Neural progenitor cell (in vitro differentiated cells): ENCODE measurements at regions not wholly inside any gene's neighbourhood (a gene's known extent, or its start where the extent isn't known, plus 50 kb on each side); places are given as distances from the start of the nearest gene placed in this dataset.

Source experiments
- DNase-seq: peaks from one replicate; pipeline ENCODE4 v3.0.0-alpha.2; 2016; ENCODE audit warnings: low spot score
- H2AFZ ChIP-seq: fragments of 200-600 bp; sonication (generic); replicated peaks from 2 replicates; pipeline ENCODE4 v1.6.1; 2016; ENCODE audit warnings: antibody characterized with exemption
- H3F3A ChIP-seq: fragments of 200-600 bp; sonication (generic); 2 replicates; pipeline ENCODE4 v1.6.1; 2016; ENCODE audit warnings: antibody characterized with exemption, low read depth
- H3K27ac ChIP-seq: fragments of 200-600 bp; sonication (generic); 2 replicates; pipeline ENCODE4 v1.5.1; 2016; ENCODE audit warnings: mild to moderate bottlenecking
- H3K27me3 ChIP-seq: fragments of 200-600 bp; sonication (generic); 2 replicates; pipeline ENCODE4 v1.6.1; 2016; ENCODE audit warnings: mild to moderate bottlenecking, moderate library complexity
- H3K36me3 ChIP-seq: fragments of 200-600 bp; sonication (generic); 2 replicates; pipeline ENCODE4 v1.5.1; 2016
- H3K4me1 ChIP-seq: fragments of 200-600 bp; sonication (generic); 2 replicates; pipeline ENCODE4 v1.6.1; 2016; ENCODE audit warnings: mixed run types
- H3K4me2 ChIP-seq: fragments of 200-600 bp; sonication (generic); 2 replicates; pipeline ENCODE4 v1.6.1; 2016
- H3K4me3 ChIP-seq: fragments of 200-600 bp; sonication (generic); 2 replicates; pipeline ENCODE4 v1.5.1; 2016
- H3K79me2 ChIP-seq: fragments of 200-600 bp; sonication (generic); 2 replicates; pipeline ENCODE4 v1.6.1; 2016; ENCODE audit warnings: low read depth
- H3K9ac ChIP-seq: fragments of 200-600 bp; sonication (generic); 2 replicates; pipeline ENCODE4 v1.6.1; 2016
- H3K9me3 ChIP-seq: fragments of 200-600 bp; sonication (generic); 2 replicates; pipeline ENCODE4 v1.5.1; 2016; ENCODE audit warnings: low read depth
- H4K20me1 ChIP-seq: fragments of 200-600 bp; sonication (generic); 2 replicates; pipeline ENCODE4 v1.6.1; 2016; ENCODE audit warnings: low read depth
- H3K27ac Mint-ChIP-seq: 3 replicates; pipeline ENCODE4 v1.8.0; 2021; ENCODE audit warnings: mixed read lengths
- H3K27me3 Mint-ChIP-seq: 2 replicates; pipeline ENCODE4 v1.8.0; 2022; ENCODE audit warnings: low read depth, mild to moderate bottlenecking, inconsistent platforms, moderate library complexity, mixed read lengths; ENCODE audit not compliant: insufficient read depth
- H3K36me3 Mint-ChIP-seq: 3 replicates; pipeline ENCODE4 v1.8.0; 2021; ENCODE audit warnings: mixed read lengths
- H3K4me1 Mint-ChIP-seq: 3 replicates; pipeline ENCODE4 v1.8.0; 2021; ENCODE audit warnings: mixed read lengths
- H3K4me3 Mint-ChIP-seq: 3 replicates; pipeline ENCODE4 v1.8.0; 2021; ENCODE audit warnings: mild to moderate bottlenecking, moderate library complexity, mixed read lengths
- H3K9me3 Mint-ChIP-seq: 3 replicates; pipeline ENCODE4 v1.8.0; 2020; ENCODE audit warnings: mixed read lengths
- EZH2 ChIP-seq: fragments of 200-600 bp; sonication (generic); IDR thresholded peaks from 2 replicates; pipeline ENCODE4 v1.6.1; 2017; ENCODE audit warnings: antibody characterized with exemption, mild to moderate bottlenecking, moderate library complexity
- EZH2phosphoT487 ChIP-seq: fragments of 200-600 bp; sonication (generic); IDR thresholded peaks from 2 replicates; pipeline ENCODE4 v1.6.1; 2017; ENCODE audit warnings: antibody characterized with exemption
- TF ChIP-seq, protein P1 (sequence below): fragments of 200-600 bp; sonication (generic); IDR thresholded peaks from 2 replicates; pipeline ENCODE4 v1.5.1; 2017; ENCODE audit warnings: antibody characterized with exemption, mild to moderate bottlenecking

DNA sequence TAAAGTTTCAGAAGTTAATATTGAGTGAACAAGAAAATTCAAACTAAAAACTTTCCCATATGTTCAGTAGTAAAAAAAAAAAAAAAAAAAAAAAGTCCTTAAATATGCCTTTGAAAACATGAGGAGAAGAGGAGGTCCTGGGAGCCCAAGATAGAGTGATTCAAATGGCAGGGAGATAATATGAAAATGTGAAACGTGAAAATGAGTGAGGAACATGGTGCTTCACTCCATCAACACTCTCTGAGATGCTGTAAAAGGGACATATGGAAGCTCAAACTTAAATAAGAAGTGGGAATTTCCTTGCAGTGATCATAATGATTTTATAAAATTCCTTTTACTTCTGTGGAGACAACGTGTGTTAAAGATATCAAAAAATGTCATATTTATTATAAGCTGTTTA is 423.9 kb downstream of the PABPC4L start:
- TF ChIP-seq EZH2phosphoT487 (no peak), EZH2 (no peak)
- TF ChIP-seq, protein P1, sequence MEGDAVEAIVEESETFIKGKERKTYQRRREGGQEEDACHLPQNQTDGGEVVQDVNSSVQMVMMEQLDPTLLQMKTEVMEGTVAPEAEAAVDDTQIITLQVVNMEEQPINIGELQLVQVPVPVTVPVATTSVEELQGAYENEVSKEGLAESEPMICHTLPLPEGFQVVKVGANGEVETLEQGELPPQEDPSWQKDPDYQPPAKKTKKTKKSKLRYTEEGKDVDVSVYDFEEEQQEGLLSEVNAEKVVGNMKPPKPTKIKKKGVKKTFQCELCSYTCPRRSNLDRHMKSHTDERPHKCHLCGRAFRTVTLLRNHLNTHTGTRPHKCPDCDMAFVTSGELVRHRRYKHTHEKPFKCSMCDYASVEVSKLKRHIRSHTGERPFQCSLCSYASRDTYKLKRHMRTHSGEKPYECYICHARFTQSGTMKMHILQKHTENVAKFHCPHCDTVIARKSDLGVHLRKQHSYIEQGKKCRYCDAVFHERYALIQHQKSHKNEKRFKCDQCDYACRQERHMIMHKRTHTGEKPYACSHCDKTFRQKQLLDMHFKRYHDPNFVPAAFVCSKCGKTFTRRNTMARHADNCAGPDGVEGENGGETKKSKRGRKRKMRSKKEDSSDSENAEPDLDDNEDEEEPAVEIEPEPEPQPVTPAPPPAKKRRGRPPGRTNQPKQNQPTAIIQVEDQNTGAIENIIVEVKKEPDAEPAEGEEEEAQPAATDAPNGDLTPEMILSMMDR = no peak
- H4K20me1 ChIP-seq = no peaks in the 10 kb centered on the region
- H3K27ac Mint-ChIP-seq = no peak overlapping the region

GRCh38 chr4:133776961-133777360 is 424.6 kb downstream of the PABPC4L start:
- TF ChIP-seq, protein P1 = no peak
- no peak for TF ChIP-seq EZH2
- TF ChIP-seq EZH2phosphoT487 = no peak
- Mint-ChIP-seq H3K27ac (no peak overlapping the region), H3K36me3 (peaks cover 2% of the 10 kb centered on the region), H3K27me3 (no peaks in the 10 kb centered on the region), H3K9me3 (peaks cover 10% of the 10 kb centered on the region), H3K4me3 (no peak overlapping the region), H3K4me1 (no peaks in the 10 kb centered on the region)
- H3K36me3 ChIP-seq = no peaks in the 10 kb centered on the region
- no peaks in the 10 kb centered on the region for H3K27me3 ChIP-seq
- H4K20me1 ChIP-seq = no peaks in the 10 kb centered on the region
- no peak overlapping the region for H2AFZ ChIP-seq
- DNase-seq = no peak
- no peaks in the 10 kb centered on the region for H3F3A ChIP-seq
- no peaks in the 10 kb centered on the region for H3K4me1 ChIP-seq
- H3K9ac ChIP-seq = no peak overlapping the region
- no peaks in the 10 kb centered on the region for H3K79me2 ChIP-seq
- no peak overlapping the region for H3K4me2 ChIP-seq
- H3K9me3 ChIP-seq = no peaks in the 10 kb centered on the region
- H3K27ac ChIP-seq = no peak overlapping the region
- no peak overlapping the region for H3K4me3 ChIP-seq

More for the DNA sequence above, 423.9 kb downstream of the PABPC4L start:
- H3K27ac ChIP-seq = no peak overlapping the region
- Mint-ChIP-seq H3K27me3 (no peaks in the 10 kb centered on the region), H3K36me3 (no peaks in the 10 kb centered on the region), H3K4me1 (no peaks in the 10 kb centered on the region), H3K4me3 (no peak overlapping the region), H3K9me3 (peaks cover 5% of the 10 kb centered on the region)
- no peaks in the 10 kb centered on the region for H3F3A ChIP-seq
- no peaks in the 10 kb centered on the region for H3K4me1 ChIP-seq
- no peaks in the 10 kb centered on the region for H3K36me3 ChIP-seq
- H3K4me3 ChIP-seq = no peak overlapping the region
- no peak for DNase-seq
- no peak overlapping the region for H3K4me2 ChIP-seq
- H3K9me3 ChIP-seq = no peaks in the 10 kb centered on the region
- no peak overlapping the region for H3K9ac ChIP-seq
- H3K27me3 ChIP-seq = no peaks in the 10 kb centered on the region
- H3K79me2 ChIP-seq = no peaks in the 10 kb centered on the region
- H2AFZ ChIP-seq = no peak overlapping the region

- Mint-ChIP-seq H3K27ac (no peak overlapping the region), H3K4me3 (no peak overlapping the region), H3K36me3 (peaks cover 2% of the 10 kb centered on the region), H3K9me3 (peaks cover 10% of the 10 kb centered on the region), H3K4me1 (no peaks in the 10 kb centered on the region), H3K27me3 (no peaks in the 10 kb centered on the region)
- H3K4me1 ChIP-seq = no peaks in the 10 kb centered on the region
- no peaks in the 10 kb centered on the region for H3K9me3 ChIP-seq
- TF ChIP-seq, protein P1 = no peak
- no peak for TF ChIP-seq EZH2
- TF ChIP-seq EZH2phosphoT487 = no peak
- H3K79me2 ChIP-seq = no peaks in the 10 kb centered on the region
- no peaks in the 10 kb centered on the region for H3F3A ChIP-seq
- H3K27ac ChIP-seq = no peak overlapping the region
- DNase-seq = no peak
- no peaks in the 10 kb centered on the region for H3K27me3 ChIP-seq
- no peak overlapping the region for H3K9ac ChIP-seq
- H4K20me1 ChIP-seq = no peaks in the 10 kb centered on the region
- H3K4me3 ChIP-seq = no peak overlapping the region
- no peaks in the 10 kb centered on the region for H3K36me3 ChIP-seq
- H2AFZ ChIP-seq = no peak overlapping the region
- no peak overlapping the region for H3K4me2 ChIP-seq
These were observed 425.1 kb downstream of the PABPC4L start for GRCh38 chr4:133776503-133776902.

DNA sequence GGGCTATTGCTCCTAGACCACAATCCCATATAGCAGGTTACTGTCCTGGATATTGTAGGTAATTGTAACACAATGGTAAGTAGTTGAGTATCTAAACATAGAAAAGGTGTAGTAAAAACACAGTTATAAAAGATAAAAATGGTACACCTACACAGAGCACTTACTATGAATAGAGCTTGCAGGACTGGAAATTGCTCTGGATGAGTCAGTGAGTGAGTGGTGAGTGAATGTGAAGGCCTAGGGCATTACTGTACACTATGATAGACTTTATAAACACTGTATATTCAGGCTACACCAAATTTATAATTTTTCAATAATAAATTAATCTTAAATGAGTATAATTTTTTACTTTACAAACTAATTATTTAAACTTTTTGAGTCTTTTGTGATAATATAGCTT is 425.7 kb downstream of the PABPC4L start:
- no peak overlapping the region for H3K4me3 Mint-ChIP-seq
- H2AFZ ChIP-seq = no peak overlapping the region
- DNase-seq = no peak
- no peak overlapping the region for H3K27ac Mint-ChIP-seq
- TF ChIP-seq EZH2 = no peak
- no peaks in the 10 kb centered on the region for H3K36me3 ChIP-seq
- no peaks in the 10 kb centered on the region for H3K27me3 Mint-ChIP-seq
- no peak overlapping the region for H3K4me3 ChIP-seq
- H3K4me1 Mint-ChIP-seq = no peaks in the 10 kb centered on the region
- no peaks in the 10 kb centered on the region for H3K27me3 ChIP-seq
- no peak overlapping the region for H3K4me2 ChIP-seq
- no peaks in the 10 kb centered on the region for H3F3A ChIP-seq
- no peaks in the 10 kb centered on the region for H3K79me2 ChIP-seq
- H3K9me3 Mint-ChIP-seq = peaks cover 16% of the 10 kb centered on the region
- no peaks in the 10 kb centered on the region for H4K20me1 ChIP-seq
- no peaks in the 10 kb centered on the region for H3K9me3 ChIP-seq
- H3K9ac ChIP-seq = no peak overlapping the region
- no peak overlapping the region for H3K27ac ChIP-seq
- H3K4me1 ChIP-seq = no peaks in the 10 kb centered on the region
- peaks cover 2% of the 10 kb centered on the region for H3K36me3 Mint-ChIP-seq
